Upper lobe of right lung (tissue), 1 donor: ENCODE measurements at regions not wholly inside any gene's neighbourhood (a gene's known extent, or its start where the extent isn't known, plus 50 kb on each side); places are given as distances from the start of the nearest gene placed in this dataset.

Experiments used
- ATAC-seq: fragments of 200-7000 bp; cut with Tn5 transposase; one replicate; pipeline ENCODE4 v1.9.1; 2020; ENCODE audit warnings: mild to moderate bottlenecking, moderate library complexity
- DNase-seq: peaks from one replicate; pipeline ENCODE4 v3.0.0-alpha.2; 2020
- H3K27ac ChIP-seq: fragments of 200-600 bp; one replicate; pipeline ENCODE4 v1.8.0; 2022
- H3K27me3 ChIP-seq: fragments of 200-600 bp; one replicate; pipeline ENCODE4 v1.8.0; 2022; ENCODE audit warnings: mild to moderate bottlenecking
- H3K36me3 ChIP-seq: fragments of 200-600 bp; one replicate; pipeline ENCODE4 v1.8.0; 2022
- H3K4me1 ChIP-seq: fragments of 200-600 bp; one replicate; pipeline ENCODE4 v1.8.0; 2022
- H3K4me3 ChIP-seq: fragments of 200-600 bp; one replicate; pipeline ENCODE4 v1.8.0; 2022; ENCODE audit warnings: mild to moderate bottlenecking
- H3K9me3 ChIP-seq: fragments of 200-600 bp; one replicate; pipeline ENCODE4 v1.8.0; 2022
- CTCF ChIP-seq: fragments of 200-600 bp; IDR thresholded peaks from one replicate; pipeline ENCODE4 v1.8.0; 2022; ENCODE audit warnings: antibody characterized with exemption
- intact Hi-C: fragments of 100-400 bp; cut with DNase I; formaldehyde crosslinking; loops from one replicate; pipeline ENCODE4 v1.11.0; 2022
- donor health status: DM: no; HTN: yes; CAD: no; lungs with severe emphysema.

GRCh38 chr10:83373671-83374070, 765.6 kb upstream of the GHITM start:
- H3K4me3 ChIP-seq: no peak overlapping the region
- no peaks in the 10 kb centered on the region for H3K9me3 ChIP-seq
- peak; percentile 34 for TF ChIP-seq CTCF
- no peaks in the 10 kb centered on the region for H3K36me3 ChIP-seq
- intact Hi-C loops: no loop called here
- H3K27ac ChIP-seq: no peak overlapping the region
- H3K4me1 ChIP-seq: no peaks in the 10 kb centered on the region
- DNase-seq (no peak), ATAC-seq (peak; percentile 52)
- H3K27me3 ChIP-seq: no peaks in the 10 kb centered on the region

- TF ChIP-seq CTCF: no peak
- Histone ChIP-seq H3K9me3 (no peaks in the 10 kb centered on the region), H3K36me3 (no peaks in the 10 kb centered on the region), H3K27me3 (no peaks in the 10 kb centered on the region), H3K27ac (no peak overlapping the region), H3K4me3 (no peak overlapping the region), H3K4me1 (no peaks in the 10 kb centered on the region)
- intact Hi-C loops: no loop called here
- no peak for ATAC-seq
- DNase-seq: no peak
Observed at GRCh38 chr10:83374741-83375140, 764.6 kb upstream of the GHITM start.

GRCh38 chr10:83375274-83375673, 764.0 kb upstream of the GHITM start:
- H3K27ac ChIP-seq: no peak overlapping the region
- H3K9me3 ChIP-seq: no peaks in the 10 kb centered on the region
- no peak for TF ChIP-seq CTCF
- H3K4me1 ChIP-seq: no peaks in the 10 kb centered on the region
- intact Hi-C loops: no loop called here
- ATAC-seq (no peak), DNase-seq (no peak)
- H3K4me3 ChIP-seq: no peak overlapping the region
- H3K27me3 ChIP-seq: no peaks in the 10 kb centered on the region
- no peaks in the 10 kb centered on the region for H3K36me3 ChIP-seq

- H3K27me3 ChIP-seq: no peaks in the 10 kb centered on the region
- no peak for TF ChIP-seq CTCF
- H3K4me3 ChIP-seq: no peak overlapping the region
- intact Hi-C loops: no loop called here
- H3K36me3 ChIP-seq: no peaks in the 10 kb centered on the region
- no peaks in the 10 kb centered on the region for H3K4me1 ChIP-seq
- DNase-seq (no peak), ATAC-seq (no peak)
- no peak overlapping the region for H3K27ac ChIP-seq
- no peaks in the 10 kb centered on the region for H3K9me3 ChIP-seq
Observed at GRCh38 chr10:83397806-83398205, 741.5 kb upstream of the GHITM start.

- Histone ChIP-seq H3K36me3 (no peaks in the 10 kb centered on the region), H3K4me1 (no peaks in the 10 kb centered on the region), H3K4me3 (no peak overlapping the region), H3K27me3 (no peaks in the 10 kb centered on the region), H3K27ac (no peak overlapping the region), H3K9me3 (no peaks in the 10 kb centered on the region)
- no peak for TF ChIP-seq CTCF
- DNase-seq (no peak), ATAC-seq (no peak)
- intact Hi-C loops: no loop called here
Observed at GRCh38 chr10:83410570-83410969, 728.7 kb upstream of the GHITM start.

- intact Hi-C loops: no loop called here
- ATAC-seq: no peak
- no peak overlapping the region for H3K27ac ChIP-seq
- no peak for DNase-seq
- H3K9me3 ChIP-seq: no peaks in the 10 kb centered on the region
- no peak overlapping the region for H3K4me3 ChIP-seq
- no peaks in the 10 kb centered on the region for H3K27me3 ChIP-seq
- TF ChIP-seq CTCF: no peak
- H3K4me1 ChIP-seq: no peaks in the 10 kb centered on the region
- H3K36me3 ChIP-seq: no peaks in the 10 kb centered on the region
Observed at GRCh38 chr10:83425306-83425705, 714.0 kb upstream of the GHITM start.
